HG02884 (cell line): ENCODE measurements at regions not wholly inside any gene's neighbourhood (a gene's known extent, or its start where the extent isn't known, plus 50 kb on each side); places are given as distances from the start of the nearest gene placed in this dataset.

Source experiments
- ATAC-seq: cut with Tn5 transposase; IDR thresholded peaks from one replicate; pipeline ENCODE4 v1.9.1; 2021; ENCODE audit warnings: mild to moderate bottlenecking, moderate library complexity; ENCODE audit not compliant: unreplicated experiment

GRCh38 chr10:58885146-58885545 is 291.3 kb upstream of the PHYHIPL start:
- no peak for ATAC-seq

- no peak for ATAC-seq
These were observed 290.6 kb upstream of the PHYHIPL start for GRCh38 chr10:58885686-58886345.

GRCh38 chr10:58886406-58886805 is 290.0 kb upstream of the PHYHIPL start:
- ATAC-seq: no peak

- no peak for ATAC-seq
These were observed 289.0 kb upstream of the PHYHIPL start for GRCh38 chr10:58887474-58887873.

GRCh38 chr10:58888957-58889356 is 287.5 kb upstream of the PHYHIPL start:
- ATAC-seq: no peak

GRCh38 chr10:58892031-58892531 is 284.4 kb upstream of the PHYHIPL start:
- ATAC-seq: no peak

GRCh38 chr10:58894929-58895328 is 281.5 kb upstream of the PHYHIPL start:
- ATAC-seq: no peak

GRCh38 chr10:58896229-58896628 is 280.2 kb upstream of the PHYHIPL start:
- no peak for ATAC-seq

- ATAC-seq: no peak
These were observed 279.2 kb upstream of the PHYHIPL start for GRCh38 chr10:58897236-58897635.

- no peak for ATAC-seq
These were observed 278.7 kb upstream of the PHYHIPL start for GRCh38 chr10:58897708-58898107.

- no peak for ATAC-seq
These were observed 277.4 kb upstream of the PHYHIPL start for GRCh38 chr10:58898854-58899573.

GRCh38 chr10:58901092-58901646 is 275.3 kb upstream of the PHYHIPL start:
- no peak for ATAC-seq

- ATAC-seq: no peak
These were observed 273.4 kb upstream of the PHYHIPL start for GRCh38 chr10:58903071-58903470.

GRCh38 chr10:58909881-58910280 is 266.6 kb upstream of the PHYHIPL start:
- ATAC-seq: no peak

GRCh38 chr10:58913717-58914116 is 262.7 kb upstream of the PHYHIPL start:
- ATAC-seq: no peak

- ATAC-seq: no peak
These were observed 257.6 kb upstream of the PHYHIPL start for GRCh38 chr10:58918887-58919286.

GRCh38 chr10:58919927-58920654 is 256.4 kb upstream of the PHYHIPL start:
- ATAC-seq: no peak

- ATAC-seq: no peak
These were observed 255.8 kb upstream of the PHYHIPL start for GRCh38 chr10:58920655-58921003.

- ATAC-seq: no peak
These were observed 255.0 kb upstream of the PHYHIPL start for GRCh38 chr10:58921421-58921855.

- ATAC-seq: no peak
These were observed 251.1 kb upstream of the PHYHIPL start for GRCh38 chr10:58925381-58925780.

- no peak for ATAC-seq
These were observed 245.9 kb upstream of the PHYHIPL start for GRCh38 chr10:58930500-58930899.
